Panc1 (cell line): ENCODE measurements at regions not wholly inside any gene's neighbourhood (a gene's known extent, or its start where the extent isn't known, plus 50 kb on each side); places are given as distances from the start of the nearest gene placed in this dataset.

Experiments
- POLR2AphosphoS5 ChIP-seq: IDR thresholded peaks from 2 replicates; pipeline ENCODE4 v1.6.1; 2012; ENCODE audit warnings: mild to moderate bottlenecking, low read depth, low read length, moderate library complexity
- TCF7L2 ChIP-seq: IDR thresholded peaks from 2 replicates; pipeline ENCODE4 v1.6.1; 2011; ENCODE audit warnings: mild to moderate bottlenecking, low read depth, low read length, inconsistent platforms
- TF ChIP-seq, protein P1 (sequence below): fragments of 450-650 bp; IDR thresholded peaks from 2 replicates; pipeline ENCODE4 v1.5.1; 2017; ENCODE audit warnings: mild to moderate bottlenecking

DNA sequence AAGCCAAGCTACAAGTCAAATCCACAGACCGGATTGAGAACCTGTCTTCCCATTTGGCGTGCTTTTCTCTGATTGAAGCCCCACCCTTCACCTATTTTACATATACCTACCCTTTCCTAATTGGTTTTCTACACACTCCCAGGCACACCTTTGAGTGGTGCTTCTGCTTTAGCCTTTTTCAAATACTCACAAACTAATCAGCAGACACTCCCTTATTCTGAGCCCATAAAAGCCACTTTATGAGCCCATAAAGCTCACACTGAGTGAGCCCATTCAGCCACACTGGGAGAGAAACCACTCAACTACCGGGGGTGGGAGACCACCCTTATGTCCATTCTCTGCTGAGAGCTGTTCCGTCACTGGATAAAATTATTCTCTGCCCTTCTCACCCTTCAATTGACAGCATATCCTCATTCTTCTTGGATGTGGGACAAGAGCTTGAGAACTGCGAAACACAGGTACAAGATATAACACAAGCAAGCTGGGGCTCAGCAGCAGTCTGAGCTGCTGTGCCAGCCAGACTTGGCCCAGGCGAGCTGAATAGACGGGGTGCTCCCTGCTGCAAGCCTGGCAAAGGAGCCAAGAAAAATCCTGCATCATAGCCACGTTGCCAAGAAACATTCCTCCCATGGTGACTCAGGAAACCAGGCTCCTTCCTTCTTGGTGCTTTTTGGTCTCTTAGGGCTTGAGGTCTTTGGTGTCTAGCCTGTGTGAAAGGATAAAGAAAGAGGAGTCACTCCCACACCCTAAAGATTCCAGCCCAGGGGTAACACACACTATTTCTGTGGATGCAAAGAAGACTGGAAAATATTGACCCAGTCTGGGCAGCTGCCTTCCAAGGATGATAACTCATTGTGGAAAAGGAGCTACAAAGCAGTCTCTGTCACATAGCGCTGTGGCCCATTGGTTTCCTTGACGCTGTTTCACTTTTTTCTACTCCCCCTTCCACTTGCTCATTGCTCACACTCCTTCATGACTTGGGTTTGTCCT, 609.7 kb downstream of the MCTP2 start:
- TF ChIP-seq POLR2AphosphoS5 (no peak), TCF7L2 (no peak)
- TF ChIP-seq, protein P1, sequence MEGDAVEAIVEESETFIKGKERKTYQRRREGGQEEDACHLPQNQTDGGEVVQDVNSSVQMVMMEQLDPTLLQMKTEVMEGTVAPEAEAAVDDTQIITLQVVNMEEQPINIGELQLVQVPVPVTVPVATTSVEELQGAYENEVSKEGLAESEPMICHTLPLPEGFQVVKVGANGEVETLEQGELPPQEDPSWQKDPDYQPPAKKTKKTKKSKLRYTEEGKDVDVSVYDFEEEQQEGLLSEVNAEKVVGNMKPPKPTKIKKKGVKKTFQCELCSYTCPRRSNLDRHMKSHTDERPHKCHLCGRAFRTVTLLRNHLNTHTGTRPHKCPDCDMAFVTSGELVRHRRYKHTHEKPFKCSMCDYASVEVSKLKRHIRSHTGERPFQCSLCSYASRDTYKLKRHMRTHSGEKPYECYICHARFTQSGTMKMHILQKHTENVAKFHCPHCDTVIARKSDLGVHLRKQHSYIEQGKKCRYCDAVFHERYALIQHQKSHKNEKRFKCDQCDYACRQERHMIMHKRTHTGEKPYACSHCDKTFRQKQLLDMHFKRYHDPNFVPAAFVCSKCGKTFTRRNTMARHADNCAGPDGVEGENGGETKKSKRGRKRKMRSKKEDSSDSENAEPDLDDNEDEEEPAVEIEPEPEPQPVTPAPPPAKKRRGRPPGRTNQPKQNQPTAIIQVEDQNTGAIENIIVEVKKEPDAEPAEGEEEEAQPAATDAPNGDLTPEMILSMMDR, result no peak
